ENCODE measurements at regions not wholly inside any gene's neighbourhood (a gene's known extent, or its start where the extent isn't known, plus 50 kb on each side); places are given as distances from the start of the nearest gene placed in this dataset.

GRCh38 chr2:2890901-2891300 lies 486.7 kb downstream of the EIPR1 start:
- Histone ChIP-seq H3K56ac (ENCODE audit: extremely low read depth, insufficient read depth, low read length) (no peak overlapping the region), H3K14ac (replicated peaks; ENCODE audit: low read depth, low read length) (no peak overlapping the region), H3K27me3 (ENCODE audit: control insufficient read depth, insufficient read depth, low read length) (no peaks in the 10 kb centered on the region), H2BK5ac (ENCODE audit: low read depth, low read length, poor library complexity, severe bottlenecking) (no peak overlapping the region), H2BK20ac (ENCODE audit: low read depth, low read length) (no peak overlapping the region), H3K9ac (ENCODE audit: low read depth, low read length) (no peak overlapping the region), H3K4ac (ENCODE audit: low read depth, low read length) (no peak overlapping the region), H2AK9ac (replicated peaks; ENCODE audit: low read depth, low read length, poor library complexity) (no peak overlapping the region), H4K8ac (ENCODE audit: low read depth in 2 of 2, low read length in 2 of 2) (no peak overlapping the region), H2AFZ (replicated peaks; ENCODE audit: low read length, poor library complexity) (no peak overlapping the region), H3K36me3 (ENCODE audit: control insufficient read depth, insufficient read depth, low read length) (no peaks in the 10 kb centered on the region), H3K9me3 (ENCODE audit: control insufficient read depth, insufficient read depth, low read length) (peaks cover 37% of the 10 kb centered on the region), H2BK15ac (ENCODE audit: low read depth, low read length) (no peak overlapping the region), H4K5ac (ENCODE audit: low read depth, low read length) (no peak overlapping the region), H3K23ac (ENCODE audit: low read depth, low read length) (no peak overlapping the region), H4K91ac (ENCODE audit: insufficient read depth, low read depth, low read length) (no peak overlapping the region), H3K27ac (ENCODE audit: insufficient read depth, low read length) (no peak overlapping the region), H4K20me1 (ENCODE audit: insufficient read depth, low read length) (no peaks in the 10 kb centered on the region), H3K4me1 (ENCODE audit: control insufficient read depth, insufficient read depth, low read length) (no peaks in the 10 kb centered on the region), H3K18ac (ENCODE audit: low read depth, low read length) (no peak overlapping the region), H3K79me1 (ENCODE audit: low read depth in 1 of 2, low read length in 2 of 2) (no peaks in the 10 kb centered on the region), H3K4me3 (ENCODE audit: insufficient read depth, low read depth, low read length) (no peak overlapping the region), H2AK5ac (ENCODE audit: low read depth, low read length) (no peak overlapping the region), H3K9me1 (ENCODE audit: insufficient read depth, low read length) (no peaks in the 10 kb centered on the region), H3K4me2 (ENCODE audit: low read depth, low read length) (no peak overlapping the region), H2BK120ac (ENCODE audit: low read depth, low read length) (no peak overlapping the region)
- DNase-seq = no peak
- POLR2A ChIA-PET (ENCODE audit: unreplicated experiment) = no interaction called here
- WGBS, 2 experiments (ENCODE audit: extremely low coverage in 2 of 2, insufficient read length in 1 of 2) = 37% methylated on average over 2 of the region's 6 CpGs; no CpG with 5 or more reads in 1 of the 2 experiments
- TF ChIP-seq MXI1 (IDR thresholded peaks at IDR 0.05; ENCODE audit: borderline replicate concordance, low read depth, low read length) = no peak
- ATAC-seq (ENCODE audit: low read depth) = no peak
- dilution Hi-C loops (cut with HindIII; ENCODE audit: low sequenced_read_pairs, unreplicated experiment) = no loop called here
- intact Hi-C loops (cut with micrococcal nuclease) = no loop called here
- in situ Hi-C loops (cut with MboI; ENCODE audit: low sequenced_read_pairs) = no loop called here
- BruUV-seq (replicated peaks) = no TSS peak
- CTCF ChIA-PET = no interaction called here
